HG02938 (cell line): ENCODE measurements at regions not wholly inside any gene's neighbourhood (a gene's known extent, or its start where the extent isn't known, plus 50 kb on each side); places are given as distances from the start of the nearest gene placed in this dataset.
"Not testable (repeated sequence)": the region's sequence is repeated elsewhere in the genome, so short reads cannot be mapped to it uniquely, and the experiment has no call there.

Source experiments
- ATAC-seq: cut with Tn5 transposase; IDR thresholded peaks from one replicate; pipeline ENCODE4 v1.9.1; 2021; ENCODE audit warnings: mild to moderate bottlenecking, moderate library complexity; ENCODE audit not compliant: unreplicated experiment

DNA sequence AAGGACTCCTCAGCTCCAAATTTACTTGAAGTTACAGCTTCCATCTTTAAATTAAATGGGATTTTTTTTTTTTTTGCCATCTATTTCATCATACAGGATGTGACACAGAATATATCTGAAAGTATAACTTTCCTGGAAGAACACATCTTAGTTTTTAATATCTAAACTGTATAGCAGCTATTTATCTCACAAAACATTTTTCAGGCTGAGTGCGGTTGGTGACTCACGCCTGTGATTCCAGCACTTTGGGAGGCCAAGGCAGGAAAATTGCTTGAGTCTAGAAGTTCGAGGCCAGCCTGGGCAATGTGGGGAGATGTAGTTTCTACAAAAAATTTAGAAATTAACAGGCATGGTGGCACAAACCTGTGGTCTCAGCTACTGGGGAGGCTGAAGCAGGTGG lies 142.3 kb upstream of the KCNJ18 start:
- ATAC-seq: not testable (repeated sequence)

DNA sequence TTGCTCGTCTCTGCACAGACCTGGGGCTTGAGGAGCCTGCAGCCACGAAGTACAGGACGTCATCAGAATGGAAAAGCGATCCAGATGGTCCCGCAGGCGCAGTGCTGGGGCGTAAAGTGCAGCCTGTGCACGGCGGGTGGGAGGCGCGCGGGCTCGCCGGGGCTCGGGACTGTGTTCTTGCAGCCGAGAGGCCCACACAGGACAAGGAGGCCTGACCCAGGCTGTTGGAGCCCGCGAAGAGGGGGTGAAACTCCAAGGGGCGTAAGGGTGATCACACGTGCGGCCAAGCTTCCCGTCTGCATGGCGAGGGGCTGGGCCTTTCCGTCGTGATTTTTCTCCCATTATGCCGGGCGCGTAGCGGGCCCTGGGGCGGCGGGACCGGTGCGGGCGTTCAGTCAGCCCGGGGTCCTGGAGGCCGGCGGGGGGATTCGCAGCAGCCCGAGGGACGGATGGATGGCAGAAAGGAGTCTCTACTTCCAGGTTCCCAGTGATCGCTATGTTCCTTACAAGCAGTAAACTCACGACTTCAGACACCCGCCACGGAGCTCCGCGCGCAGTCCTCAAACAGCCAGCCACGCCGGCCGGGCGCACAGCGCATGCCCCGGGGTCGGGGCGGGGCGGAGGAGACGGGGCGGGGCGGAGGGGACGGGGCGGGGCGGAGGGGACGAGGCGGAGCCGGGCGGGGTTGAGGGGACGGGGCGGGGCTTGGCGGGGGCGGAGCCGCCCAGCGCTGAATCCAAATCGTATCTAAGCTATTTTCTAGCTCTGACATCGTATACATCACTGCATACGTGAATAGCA lies 141.0 kb upstream of the KCNJ18 start:
- peak; percentile 67 for ATAC-seq

DNA sequence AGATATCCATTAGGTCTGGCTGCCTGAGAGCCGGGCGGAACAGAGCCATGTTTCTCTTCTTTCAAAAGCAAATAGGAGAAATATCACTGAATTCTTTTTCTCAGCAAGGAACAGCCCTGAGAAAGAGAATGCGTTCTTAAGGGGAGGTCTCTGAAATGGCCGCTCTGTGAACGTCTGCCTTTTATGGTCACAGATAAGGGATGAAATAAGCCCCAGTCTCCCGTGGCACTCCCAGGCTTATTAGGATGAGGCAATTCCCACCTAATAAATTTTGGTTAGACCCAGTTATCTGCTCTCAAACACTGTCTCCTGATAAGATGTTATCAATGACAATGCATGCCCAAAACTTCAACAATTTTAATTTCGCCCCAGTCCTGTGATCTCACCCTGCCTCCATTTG lies 133.4 kb upstream of the KCNJ18 start:
- ATAC-seq: not testable (repeated sequence)

DNA sequence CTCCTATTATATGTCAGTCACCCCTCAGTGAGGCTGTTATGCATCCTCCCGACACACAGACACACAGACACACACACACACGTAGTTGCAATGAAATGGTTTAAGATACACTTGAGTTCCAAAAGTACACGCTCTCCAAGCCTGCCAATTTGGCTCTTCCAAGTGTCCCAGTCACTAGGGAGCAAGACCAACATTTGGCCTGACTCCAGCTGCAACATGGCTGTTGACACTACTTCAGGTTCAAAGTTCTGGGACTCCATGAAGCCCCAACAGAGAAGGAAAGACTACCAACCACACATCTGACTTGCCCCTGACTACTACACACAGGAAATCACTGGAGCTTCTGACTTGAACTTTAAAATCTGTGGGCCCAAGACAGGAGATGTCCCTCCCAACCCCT lies 128.1 kb upstream of the KCNJ18 start:
- ATAC-seq: no peak

DNA sequence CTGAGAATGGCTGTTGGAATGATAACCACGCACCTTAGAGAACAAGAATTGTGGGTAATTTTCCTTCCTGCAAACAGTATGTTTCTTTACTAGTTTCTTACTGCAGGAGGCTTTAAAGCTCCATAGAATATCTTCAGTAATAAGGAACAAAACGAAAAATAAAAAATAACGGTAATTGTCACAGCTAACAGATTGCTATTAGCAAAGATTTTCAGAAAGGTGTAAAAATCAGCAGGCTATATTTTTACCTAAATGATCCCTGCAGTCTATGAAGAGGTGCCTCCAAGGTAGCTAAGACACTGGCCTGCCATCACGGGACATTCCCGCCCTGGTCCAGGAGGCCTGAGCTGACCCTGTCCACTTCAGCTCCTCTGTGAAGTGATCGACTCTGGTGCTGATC lies 127.6 kb upstream of the KCNJ18 start:
- ATAC-seq: not testable (repeated sequence)

DNA sequence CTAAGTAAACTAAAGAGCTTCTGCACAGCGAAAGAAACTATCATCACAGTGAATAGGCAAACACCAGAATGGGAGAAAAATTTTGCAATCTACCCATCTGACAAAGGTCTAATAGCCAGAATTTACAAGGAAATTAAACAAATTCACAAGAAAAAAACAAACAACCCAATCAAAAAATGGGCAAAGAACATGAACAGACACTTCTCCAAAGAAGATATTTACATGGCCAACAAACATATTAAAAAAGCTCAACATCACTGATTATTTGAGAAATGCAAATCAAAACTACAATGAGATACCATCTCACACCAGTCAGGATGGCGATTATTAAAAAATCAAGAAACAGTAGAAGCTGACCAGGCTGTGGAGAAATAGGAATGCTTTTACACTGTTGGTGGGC lies 121.9 kb upstream of the KCNJ18 start:
- ATAC-seq: not testable (repeated sequence)

DNA sequence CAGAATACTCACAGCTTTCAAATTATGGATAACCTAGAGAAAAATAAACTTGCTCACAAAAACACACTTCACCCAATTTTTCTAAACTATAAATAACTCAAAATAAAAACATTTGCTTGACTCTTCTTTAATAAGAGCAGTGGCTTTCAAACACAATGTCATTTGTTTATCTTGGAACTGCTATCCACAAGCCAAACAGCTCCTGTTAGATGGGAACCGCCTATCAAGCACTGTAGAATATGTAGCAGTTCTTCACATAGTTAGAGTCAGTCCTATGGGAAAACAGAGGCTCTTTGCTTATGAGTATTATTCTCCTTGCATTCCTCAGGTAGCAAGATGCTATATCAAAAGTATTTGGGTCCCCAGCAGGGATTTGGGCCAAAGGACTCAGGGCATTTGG lies 120.2 kb upstream of the KCNJ18 start:
- ATAC-seq: not testable (repeated sequence)

DNA sequence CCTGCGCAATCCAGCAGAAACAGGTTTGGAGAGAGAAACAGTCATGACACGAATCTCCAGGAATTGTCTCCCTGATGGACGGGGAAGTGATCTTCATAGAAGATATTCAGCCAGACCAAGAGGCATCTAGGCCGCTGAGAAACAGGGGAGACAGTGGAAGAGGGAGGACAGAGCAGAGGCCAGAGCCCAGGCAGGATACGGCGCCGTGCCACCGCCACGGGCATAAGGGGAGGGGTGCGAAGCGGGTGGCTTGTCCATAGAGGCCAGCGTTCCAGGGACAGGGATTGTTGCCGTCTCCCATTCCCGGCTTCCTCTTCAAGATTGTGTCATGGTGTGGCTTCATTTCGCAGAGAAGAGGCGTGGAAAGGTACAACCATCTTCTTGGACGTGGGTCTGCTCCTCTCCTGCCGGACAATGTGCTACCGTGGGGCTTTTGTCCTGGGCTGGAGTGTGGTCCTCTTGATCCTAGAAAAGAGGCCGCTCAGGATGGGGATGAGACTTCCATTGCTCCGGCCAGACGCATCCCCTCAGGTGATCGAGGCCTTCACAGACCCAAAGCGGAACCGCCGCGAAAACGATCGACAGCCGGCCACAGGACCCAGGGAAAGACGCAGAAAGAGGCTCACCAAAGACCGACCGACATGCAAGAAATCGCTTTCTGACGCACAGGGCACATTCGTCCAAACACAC lies 118.9 kb upstream of the KCNJ18 start:
- not testable (repeated sequence) for ATAC-seq

DNA sequence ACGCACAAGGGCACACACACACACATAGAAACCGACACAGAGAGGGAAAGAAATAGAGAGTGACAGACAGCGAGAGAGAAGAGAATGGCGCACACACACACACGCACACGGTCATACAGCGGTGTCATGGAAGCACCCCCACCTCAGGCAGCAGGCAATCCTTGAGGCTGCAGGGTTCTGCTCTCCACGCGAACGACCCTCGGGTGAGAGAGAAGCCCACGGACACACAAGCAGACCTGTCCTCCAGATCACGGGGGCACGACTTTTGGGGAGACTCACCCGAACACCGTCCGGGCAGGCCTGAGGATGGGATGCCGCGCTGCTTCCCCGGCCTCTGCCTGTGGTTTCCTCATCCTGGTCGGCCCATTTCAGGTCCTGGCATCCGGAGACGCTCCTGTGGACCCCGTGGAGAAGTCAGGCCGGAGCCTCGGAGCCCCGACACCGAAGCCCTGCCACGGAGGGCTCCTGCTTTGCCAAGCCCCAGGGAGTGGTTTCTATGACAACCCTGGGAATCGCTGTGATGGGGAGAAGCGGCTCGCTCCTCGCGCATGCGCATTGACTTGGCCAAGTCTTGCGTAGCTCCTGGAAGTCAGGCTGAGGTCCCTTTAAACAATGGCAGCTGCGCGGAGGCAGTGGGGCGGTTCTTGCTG lies 118.2 kb upstream of the KCNJ18 start:
- no peak for ATAC-seq

DNA sequence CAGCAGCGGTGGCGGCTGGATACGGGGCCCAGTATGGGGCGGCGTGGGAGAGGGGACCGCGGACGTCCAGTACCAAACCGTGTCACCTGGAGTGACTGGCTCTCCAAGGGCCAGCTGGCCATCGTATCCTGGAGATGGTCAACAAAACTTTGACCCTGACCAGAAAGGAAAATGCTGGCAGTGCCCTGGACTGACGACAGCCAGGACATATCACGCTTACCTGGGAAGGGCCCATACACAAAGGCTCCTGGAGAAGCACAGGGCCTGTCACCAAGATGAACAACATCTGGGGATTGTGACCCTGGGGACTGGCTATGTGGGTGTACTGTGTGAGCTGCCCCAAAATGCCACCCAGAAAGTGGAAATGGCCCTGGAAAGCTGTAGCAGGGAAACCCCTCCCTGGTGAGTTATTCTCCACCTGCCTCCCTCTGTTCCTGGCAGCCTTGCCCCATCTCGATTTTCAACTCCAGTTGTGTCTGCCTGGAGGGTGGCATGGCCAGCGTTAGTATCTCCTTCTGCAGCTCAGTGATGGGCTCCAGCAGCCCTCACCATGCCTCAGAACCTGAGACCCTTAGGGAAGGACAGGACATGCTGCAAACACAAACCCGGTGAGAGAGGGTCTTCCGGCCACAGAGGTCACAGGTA lies 117.6 kb upstream of the KCNJ18 start:
- not testable (repeated sequence) for ATAC-seq

DNA sequence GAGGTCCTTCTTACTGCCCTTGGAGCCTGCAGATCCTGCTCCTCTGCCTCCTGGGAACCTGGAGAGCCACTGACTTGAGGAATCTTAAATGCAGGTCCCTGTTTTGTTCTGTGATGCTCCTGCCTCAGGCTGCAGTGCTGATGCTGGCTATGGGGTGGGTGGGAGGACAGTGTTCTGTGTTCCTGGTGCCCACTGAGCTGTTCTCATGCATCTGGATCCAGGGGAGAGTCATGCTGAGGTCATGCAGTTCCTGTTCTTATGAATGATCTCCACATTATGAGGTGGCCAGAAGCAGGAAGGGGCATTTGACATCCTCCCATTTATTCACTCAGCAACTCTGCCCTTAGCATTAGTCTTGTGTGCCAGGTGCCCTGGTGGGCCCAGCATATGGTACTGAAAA lies 113.5 kb upstream of the KCNJ18 start:
- ATAC-seq: not testable (repeated sequence)

DNA sequence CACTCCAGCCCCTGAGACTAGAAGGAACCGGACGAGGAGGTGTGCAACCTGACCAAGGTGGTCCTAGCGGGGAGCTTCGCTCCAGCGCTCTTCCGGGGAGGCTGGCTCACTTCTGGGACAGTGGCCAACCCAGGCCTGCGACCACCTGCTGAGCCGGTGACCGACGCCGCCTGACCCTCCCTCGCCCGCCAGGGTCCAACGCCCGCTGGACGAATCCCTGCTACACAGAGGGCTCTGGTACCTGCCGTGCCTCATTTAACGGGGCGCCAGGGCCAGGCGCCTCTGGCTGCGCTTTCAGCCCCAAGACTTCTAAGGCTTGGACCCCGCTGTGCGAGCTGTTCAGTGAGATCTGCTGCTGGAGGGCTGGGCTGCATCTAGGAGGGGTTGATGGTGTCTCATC lies 99.5 kb upstream of the KCNJ18 start:
- no peak for ATAC-seq

DNA sequence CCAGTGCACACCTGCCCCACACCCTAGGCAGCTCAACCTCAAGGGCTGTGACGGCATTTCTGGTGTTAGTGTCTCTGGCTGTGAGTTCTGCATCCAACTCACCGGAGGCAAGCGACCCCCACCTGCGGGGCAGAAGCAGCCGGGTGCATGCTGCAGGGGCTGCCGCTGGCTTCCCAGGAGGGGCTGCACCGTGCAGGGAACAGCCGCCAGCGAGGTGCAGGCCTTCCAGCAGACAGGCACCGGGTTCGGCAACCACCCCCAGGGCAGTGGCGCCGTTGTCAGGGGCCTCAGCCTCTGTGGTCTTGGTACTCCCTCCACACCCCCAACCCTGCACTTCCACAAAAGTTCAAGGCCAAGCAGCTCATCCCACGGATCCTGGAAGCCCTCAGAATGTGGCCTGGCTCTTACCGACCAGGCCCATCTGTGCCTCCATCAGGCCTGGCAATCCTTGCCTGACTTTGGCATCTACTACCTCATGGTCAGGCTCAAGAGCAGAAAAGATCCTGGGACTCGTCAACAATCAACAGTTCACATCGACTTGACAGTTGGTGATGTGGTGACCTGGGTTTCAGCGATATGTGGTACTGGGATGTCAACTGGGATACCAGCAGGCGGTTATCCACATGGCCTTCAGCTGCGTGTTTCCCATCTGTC lies 98.7 kb upstream of the KCNJ18 start:
- ATAC-seq: not testable (repeated sequence)

DNA sequence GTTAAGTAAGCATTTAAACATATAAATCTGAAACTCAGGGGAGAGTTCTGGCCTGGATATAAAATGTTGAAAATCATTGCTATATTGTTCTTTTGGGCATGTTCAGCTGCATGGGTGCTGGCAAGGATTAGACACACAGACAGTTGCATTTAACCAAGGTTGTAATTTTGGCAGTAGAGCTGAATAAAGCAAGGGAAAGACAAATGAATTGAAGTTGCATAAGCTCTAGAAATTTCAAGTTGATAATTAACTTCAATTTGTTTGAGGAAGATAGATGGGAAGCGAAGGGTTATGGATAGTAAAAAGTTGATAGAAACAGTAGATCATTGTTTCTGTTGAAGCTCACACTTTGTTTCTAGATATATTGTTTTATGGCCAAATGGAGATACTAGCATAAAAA lies 97.2 kb upstream of the KCNJ18 start:
- no peak for ATAC-seq

DNA sequence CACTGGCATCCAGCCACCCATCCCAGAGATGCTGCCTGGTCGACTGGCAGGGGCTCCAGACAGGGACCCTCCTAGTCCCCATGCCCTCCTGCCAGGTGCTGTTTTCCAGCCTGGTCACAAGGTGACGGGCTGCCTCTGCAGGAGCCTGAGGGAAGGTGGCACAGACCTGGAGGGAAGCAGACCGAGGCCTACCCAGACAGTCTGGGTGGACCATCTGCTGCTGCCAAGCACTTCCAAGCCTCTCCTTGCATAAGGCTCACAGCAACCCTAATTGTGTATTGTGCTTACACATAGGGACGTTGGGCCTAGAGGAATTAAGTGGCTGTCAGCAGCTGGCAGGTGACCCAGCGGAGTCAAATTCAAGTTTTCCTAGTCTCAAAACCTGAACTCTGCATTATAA lies 90.1 kb upstream of the KCNJ18 start:
- no peak for ATAC-seq

DNA sequence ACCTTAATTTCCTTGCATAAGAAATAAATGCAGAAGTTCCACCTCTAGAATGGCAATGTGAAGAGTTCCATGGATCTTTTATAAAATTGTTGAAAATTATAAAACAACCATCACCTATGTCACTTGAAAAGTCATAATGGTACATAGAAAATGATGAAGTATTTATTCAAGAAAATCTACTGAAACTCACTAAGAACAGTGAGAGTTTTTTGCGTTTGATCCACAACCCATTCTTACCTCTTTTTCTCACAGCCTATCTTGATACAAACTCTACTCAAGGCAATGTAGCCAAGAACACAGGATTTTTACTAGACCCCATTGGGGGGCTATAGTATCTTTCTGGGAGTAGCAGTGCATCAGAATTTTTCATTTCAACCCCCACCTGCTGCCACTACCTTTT lies 89.0 kb upstream of the KCNJ18 start:
- ATAC-seq: not testable (repeated sequence)

DNA sequence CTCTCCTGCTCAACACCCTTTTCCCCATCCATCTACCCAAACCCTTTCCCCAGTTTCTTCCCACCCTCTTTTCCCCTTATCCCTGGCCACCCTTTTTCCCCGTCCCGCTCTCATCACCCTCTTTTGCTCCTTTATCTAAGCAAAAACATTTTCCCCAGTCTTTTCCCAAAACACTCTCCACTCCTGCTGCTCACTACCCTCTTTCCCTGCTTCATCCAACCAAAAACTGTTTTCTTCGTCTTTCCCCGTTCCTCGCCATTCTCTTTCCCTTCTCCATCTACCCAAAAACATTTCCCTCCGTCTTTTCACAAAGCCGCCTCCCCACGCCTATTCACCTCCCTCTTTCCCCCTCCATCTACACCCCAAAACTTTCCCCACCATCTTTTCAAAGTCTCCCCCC lies 80.9 kb upstream of the KCNJ18 start:
- not testable (repeated sequence) for ATAC-seq

DNA sequence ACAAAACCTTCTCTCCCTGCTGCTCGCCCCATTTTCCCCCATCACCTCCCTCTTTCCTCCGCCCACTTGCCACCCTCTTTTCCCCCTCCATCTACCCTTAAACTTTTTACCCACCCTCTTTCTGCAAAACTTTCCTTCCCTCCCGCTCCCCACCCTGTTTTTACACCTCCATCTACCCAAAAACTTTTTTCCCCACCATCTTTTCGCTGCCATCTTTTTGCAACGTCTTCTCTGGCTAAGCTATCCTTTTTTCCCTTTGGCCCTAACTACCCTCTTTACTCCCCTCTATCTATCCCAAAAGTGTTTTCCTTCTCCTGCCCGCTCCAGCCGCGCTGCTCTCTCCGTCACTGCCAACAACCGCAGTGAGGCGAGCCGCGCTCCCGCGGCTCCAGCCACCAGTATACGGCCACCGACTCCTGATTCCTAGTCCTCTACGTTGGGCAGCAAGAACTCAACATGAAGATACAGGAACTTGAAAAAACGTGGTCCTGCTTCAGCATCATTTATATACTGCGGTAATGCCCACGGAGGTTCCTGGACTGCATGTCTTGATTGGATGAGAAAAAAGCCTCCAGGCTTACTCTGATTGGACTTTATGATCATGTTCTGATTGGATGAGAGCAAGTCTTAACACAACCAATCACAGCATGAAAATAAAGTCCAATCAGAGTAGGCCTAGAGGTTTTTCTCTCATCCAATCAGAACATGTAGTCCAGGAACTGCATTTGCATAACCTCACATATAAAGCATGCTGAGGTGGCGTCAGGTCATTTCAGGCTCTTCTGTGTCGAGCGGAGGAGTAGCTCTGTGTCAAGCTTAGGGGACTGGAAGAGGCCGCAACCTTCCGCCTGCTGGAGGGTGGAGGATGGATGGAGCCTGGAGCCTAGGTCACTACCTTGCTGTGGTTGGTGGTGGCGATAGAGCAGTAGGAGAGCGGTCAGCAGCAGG lies 79.9 kb upstream of the KCNJ18 start:
- ATAC-seq: not testable (repeated sequence)

DNA sequence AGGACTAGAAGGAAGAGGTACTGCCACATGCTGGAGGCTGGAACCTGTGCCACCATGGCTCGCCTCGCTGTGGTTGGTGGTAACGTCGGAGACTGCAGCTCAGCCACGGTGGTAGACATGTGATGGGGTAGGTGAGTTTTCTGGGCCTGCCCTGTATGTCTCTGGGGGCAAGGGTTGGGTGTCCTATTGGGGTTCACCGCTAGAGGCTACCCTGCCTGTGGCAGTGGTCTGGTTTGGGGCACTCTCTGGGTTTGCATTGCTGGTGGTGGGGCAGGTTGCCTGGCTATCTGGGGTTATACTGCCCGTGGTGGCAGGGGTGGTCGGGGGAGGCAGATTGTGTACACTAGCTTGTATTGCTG lies 79.3 kb upstream of the KCNJ18 start:
- ATAC-seq: no peak

DNA sequence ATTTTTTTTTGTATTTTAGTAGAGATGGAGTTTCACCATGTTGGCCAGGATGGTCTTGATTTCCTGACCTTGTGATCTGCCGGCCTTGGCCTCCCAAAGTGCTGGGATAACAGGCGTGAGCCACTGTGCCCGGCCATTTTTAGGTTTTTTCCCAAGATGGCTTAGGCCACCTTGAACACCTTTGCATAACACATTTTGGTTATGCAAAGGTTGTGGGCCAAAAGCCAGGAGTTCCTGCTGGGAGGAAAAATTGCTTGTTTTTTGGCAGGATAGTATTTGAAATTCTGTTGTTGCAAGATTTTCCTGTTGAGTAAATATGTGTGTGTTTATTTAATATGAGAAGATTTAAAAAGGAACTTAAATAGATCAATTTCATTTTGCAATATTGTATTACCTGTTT lies 65.3 kb upstream of the KCNJ18 start:
- not testable (repeated sequence) for ATAC-seq
